Panc1 (cell line): ENCODE measurements at regions not wholly inside any gene's neighbourhood (a gene's known extent, or its start where the extent isn't known, plus 50 kb on each side); places are given as distances from the start of the nearest gene placed in this dataset.

Source experiments
- ATAC-seq: fragments of 200-7000 bp; cut with Tn5 transposase; 2 replicates; pipeline ENCODE4 v1.9.1; 2020; ENCODE audit warnings: mild to moderate bottlenecking, moderate library complexity
- BruUV-seq: library from RNA; stranded (reverse); fragments of 400-500 nt; replicated peaks from 2 replicates; lab custom pipeline; 2021; lab: Mats Ljungman, UMichigan
- CTCF ChIA-PET: fragments of 300-600 bp; sonication (Branson Sonifier 250); formaldehyde crosslinking; loops from one replicate; lab custom pipeline; 2022; ENCODE audit warnings: antibody characterized with exemption; lab: Charles Lee
- POLR2A ChIA-PET: fragments of 300-600 bp; sonication (Branson Sonifier 250); formaldehyde crosslinking; loops from one replicate; lab custom pipeline; 2022; ENCODE audit warnings: antibody characterized with exemption; lab: Charles Lee
- DNase-seq: peaks from one replicate; pipeline ENCODE4 v3.0.0-alpha.2; 2010; ENCODE audit warnings: low read depth, low spot score
- H3K27ac ChIP-seq: 2 replicates; pipeline ENCODE4 v1.5.1; 2011; ENCODE audit warnings: mild to moderate bottlenecking, low read length, inconsistent platforms
- H3K27me3 ChIP-seq: fragments of 200-500 bp; sonication (Bioruptor generic); 2 replicates; pipeline ENCODE4 v1.6.0; 2014; ENCODE audit warnings: low read length, inconsistent platforms; ENCODE audit not compliant: control insufficient read depth, insufficient read depth
- H3K36me3 ChIP-seq: fragments of 200-500 bp; sonication (Bioruptor generic); 2 replicates; pipeline ENCODE4 v1.5.1; 2014; ENCODE audit warnings: inconsistent platforms, mild to moderate bottlenecking, low read length, moderate library complexity; ENCODE audit not compliant: control insufficient read depth, insufficient read depth
- H3K4me1 ChIP-seq: 2 replicates; pipeline ENCODE4 v1.5.1; 2011; ENCODE audit warnings: inconsistent platforms, mild to moderate bottlenecking, low read length, moderate library complexity; ENCODE audit not compliant: control insufficient read depth, insufficient read depth
- H3K4me3 ChIP-seq, 2 experiments: 2 replicates each; pipeline ENCODE4 v1.5.1; 2011 to 2012; ENCODE audit warnings: low read depth in 2 of 2, low read length in 2 of 2, mild to moderate bottlenecking in 2 of 2, inconsistent platforms in 1 of 2, moderate library complexity in 1 of 2
- H3K9me3 ChIP-seq: fragments of 200-500 bp; sonication (Bioruptor generic); 2 replicates; pipeline ENCODE4 v1.5.1; 2014; ENCODE audit warnings: low read depth, mild to moderate bottlenecking, inconsistent platforms, low read length, moderate library complexity; ENCODE audit not compliant: control insufficient read depth, insufficient read depth
- CTCF ChIP-seq: fragments of 450-650 bp; IDR thresholded peaks from 2 replicates; pipeline ENCODE4 v1.5.1; 2017; ENCODE audit warnings: mild to moderate bottlenecking
- POLR2AphosphoS5 ChIP-seq: IDR thresholded peaks from 2 replicates; pipeline ENCODE4 v1.6.1; 2012; ENCODE audit warnings: mild to moderate bottlenecking, low read depth, low read length, moderate library complexity
- SIN3A ChIP-seq: IDR thresholded peaks from 2 replicates; pipeline ENCODE4 v1.6.1; 2012; ENCODE audit warnings: low read depth, mild to moderate bottlenecking, low read length, moderate library complexity, borderline replicate concordance; ENCODE audit not compliant: insufficient read depth
- TCF7L2 ChIP-seq: IDR thresholded peaks from 2 replicates; pipeline ENCODE4 v1.6.1; 2011; ENCODE audit warnings: mild to moderate bottlenecking, low read depth, low read length, inconsistent platforms
- in situ Hi-C: cut with HindIII; loops from 2 replicates; pipeline ENCODE4 v1.10.0; 2016; ENCODE audit warnings: low sequenced_read_pairs, low pct_unique_long_range_greater_than_20kb
- intact Hi-C: fragments of 100-400 bp; cut with micrococcal nuclease; formaldehyde crosslinking; loops from one replicate; pipeline ENCODE4 v1.10.0; 2022; ENCODE audit not compliant: unreplicated experiment
- TF ChIP-seq, protein P1 (sequence below), 2 experiments: IDR thresholded peaks; 2 replicates each; pipeline ENCODE4 v1.6.1; 2011 to 2012; ENCODE audit warnings: low read depth in 2 of 2, control low read depth in 1 of 2, low read length in 1 of 2, mild to moderate bottlenecking in 1 of 2, moderate library complexity in 1 of 2; ENCODE audit not compliant: insufficient read depth in 1 of 2

DNA sequence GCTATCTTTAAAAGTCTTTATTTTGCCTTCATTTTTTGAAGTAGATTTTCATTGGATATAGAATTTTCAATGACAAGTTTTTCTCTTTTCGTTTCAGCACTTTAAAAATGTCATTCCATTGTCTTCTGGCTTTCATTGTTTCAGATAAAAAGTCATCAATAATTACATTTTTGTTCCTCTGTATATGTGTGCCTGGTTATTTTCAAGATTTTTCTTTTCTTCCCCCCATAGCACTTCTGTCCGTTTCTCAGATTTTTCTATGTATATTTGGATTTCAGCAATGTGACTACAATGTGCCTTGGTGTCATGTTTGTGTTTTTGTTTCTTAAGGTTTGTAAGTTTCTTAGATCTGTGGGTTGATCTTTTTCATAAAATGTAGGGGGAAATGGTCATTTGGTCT lies 66.3 kb upstream of the HSD17B12 start:
- in situ Hi-C loops = no loop called here
- Histone ChIP-seq H3K36me3 (no peaks in the 10 kb centered on the region), H3K27ac (no peak overlapping the region), H3K9me3 (0 out of 2 replicates have a peak, but pooled peaks cover 11% of the 10 kb centered on the region), H3K4me3 (no peak overlapping the region), H3K27me3 (no peaks in the 10 kb centered on the region), H3K4me1 (no peaks in the 10 kb centered on the region)
- no peak for TF ChIP-seq TCF7L2
- TF ChIP-seq, protein P1, sequence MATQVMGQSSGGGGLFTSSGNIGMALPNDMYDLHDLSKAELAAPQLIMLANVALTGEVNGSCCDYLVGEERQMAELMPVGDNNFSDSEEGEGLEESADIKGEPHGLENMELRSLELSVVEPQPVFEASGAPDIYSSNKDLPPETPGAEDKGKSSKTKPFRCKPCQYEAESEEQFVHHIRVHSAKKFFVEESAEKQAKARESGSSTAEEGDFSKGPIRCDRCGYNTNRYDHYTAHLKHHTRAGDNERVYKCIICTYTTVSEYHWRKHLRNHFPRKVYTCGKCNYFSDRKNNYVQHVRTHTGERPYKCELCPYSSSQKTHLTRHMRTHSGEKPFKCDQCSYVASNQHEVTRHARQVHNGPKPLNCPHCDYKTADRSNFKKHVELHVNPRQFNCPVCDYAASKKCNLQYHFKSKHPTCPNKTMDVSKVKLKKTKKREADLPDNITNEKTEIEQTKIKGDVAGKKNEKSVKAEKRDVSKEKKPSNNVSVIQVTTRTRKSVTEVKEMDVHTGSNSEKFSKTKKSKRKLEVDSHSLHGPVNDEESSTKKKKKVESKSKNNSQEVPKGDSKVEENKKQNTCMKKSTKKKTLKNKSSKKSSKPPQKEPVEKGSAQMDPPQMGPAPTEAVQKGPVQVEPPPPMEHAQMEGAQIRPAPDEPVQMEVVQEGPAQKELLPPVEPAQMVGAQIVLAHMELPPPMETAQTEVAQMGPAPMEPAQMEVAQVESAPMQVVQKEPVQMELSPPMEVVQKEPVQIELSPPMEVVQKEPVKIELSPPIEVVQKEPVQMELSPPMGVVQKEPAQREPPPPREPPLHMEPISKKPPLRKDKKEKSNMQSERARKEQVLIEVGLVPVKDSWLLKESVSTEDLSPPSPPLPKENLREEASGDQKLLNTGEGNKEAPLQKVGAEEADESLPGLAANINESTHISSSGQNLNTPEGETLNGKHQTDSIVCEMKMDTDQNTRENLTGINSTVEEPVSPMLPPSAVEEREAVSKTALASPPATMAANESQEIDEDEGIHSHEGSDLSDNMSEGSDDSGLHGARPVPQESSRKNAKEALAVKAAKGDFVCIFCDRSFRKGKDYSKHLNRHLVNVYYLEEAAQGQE (IDR thresholded peaks at IDR 0.05; ENCODE audit: insufficient read depth in 1 of 2, low read depth in 2 of 2, low read length in 1 of 2) = no peak
- no peak for TF ChIP-seq POLR2AphosphoS5
- ATAC-seq = no peak
- BruUV-seq = no TSS peak
- intact Hi-C loops = no loop called here
- no peak for DNase-seq
- ChIA-PET CTCF (no interaction called here), POLR2A (no interaction called here)

- H3K27ac ChIP-seq = no peak overlapping the region
- in situ Hi-C loops = no loop called here
- H3K4me1 ChIP-seq = no peaks in the 10 kb centered on the region
- no peak for TF ChIP-seq TCF7L2
- H3K4me3 ChIP-seq = no peak overlapping the region
- H3K9me3 ChIP-seq = 0 out of 2 replicates have a peak, but pooled peaks cover 2% of the 10 kb centered on the region
- intact Hi-C loops = no loop called here
- POLR2A ChIA-PET = no interaction called here
- no peak for ATAC-seq
- DNase-seq = no peak
- BruUV-seq = no TSS peak
- no peaks in the 10 kb centered on the region for H3K36me3 ChIP-seq
- CTCF ChIA-PET = no interaction called here
- H3K27me3 ChIP-seq = peaks cover 7% of the 10 kb centered on the region; the same call in 1 of the 2 replicates
Measured at GRCh38 chr11:43619863-43620505, 60.6 kb upstream of the HSD17B12 start.

DNA sequence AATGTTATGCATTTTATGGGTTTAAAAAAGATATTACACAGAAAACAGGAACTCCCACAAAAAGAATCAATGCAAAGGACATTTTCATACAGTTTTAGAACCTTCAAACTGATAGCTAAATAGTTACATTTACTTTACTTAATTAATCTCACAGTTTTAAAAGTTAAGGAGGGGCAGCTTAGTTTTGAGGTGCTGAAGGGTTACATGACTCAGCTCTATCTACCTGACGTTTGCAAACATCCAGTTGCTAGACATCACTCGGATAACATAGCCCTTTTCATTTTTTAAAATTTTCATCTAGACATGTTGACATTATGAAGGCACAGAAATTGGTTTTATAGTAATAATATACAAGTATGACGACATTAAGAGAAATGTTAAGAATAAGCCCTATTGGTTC lies 53.7 kb upstream of the HSD17B12 start:
- Histone ChIP-seq H3K9me3 (no peaks in the 10 kb centered on the region), H3K4me1 (no peaks in the 10 kb centered on the region), H3K4me3 (no peak overlapping the region), H3K27me3 (peaks cover 26% of the 10 kb centered on the region), H3K27ac (no peak overlapping the region), H3K36me3 (no peaks in the 10 kb centered on the region; the same call in 1 of the 2 replicates)
- POLR2A ChIA-PET = interaction anchor here (0.5 kb wide), 1 partner anchor 58 kb away, joined by 3 read pairs; no protein-coding TSS in a partner anchor
- CTCF ChIA-PET = no interaction called here
- no peak for ATAC-seq
- no peak for DNase-seq
- TF ChIP-seq SIN3A = no peak
- no peak for TF ChIP-seq CTCF
- TF ChIP-seq, protein P1 (IDR thresholded peaks at IDR 0.05; ENCODE audit: insufficient read depth in 1 of 2, low read depth in 2 of 2, low read length in 1 of 2) = no peak
- TF ChIP-seq TCF7L2 = no peak
- TF ChIP-seq POLR2AphosphoS5 = no peak
- no TSS peak for BruUV-seq
- in situ Hi-C loops = no loop called here
- intact Hi-C loops = no loop called here
